ENCODE measurements at regions not wholly inside any gene's neighbourhood (a gene's known extent, or its start where the extent isn't known, plus 50 kb on each side); places are given as distances from the start of the nearest gene placed in this dataset.
A peak's percentile ranks its signal among the peaks of the same experiment; 100 is the strongest.

- no peak for TF ChIP-seq CTCF (IDR thresholded peaks at IDR 0.05; ENCODE audit: low read length, missing control alignments)
- no peak for DNase-seq (ENCODE audit: low read depth)
- H3K4me3 ChIP-seq (replicated peaks; ENCODE audit: low read depth, low read length): no peak overlapping the region
Observed at GRCh38 chr2:5148392-5149085, 543.6 kb upstream of the SOX11 start.

GRCh38 chr2:5150871-5151270, 541.3 kb upstream of the SOX11 start:
- H3K4me3 ChIP-seq (replicated peaks; ENCODE audit: low read depth, low read length): no peak overlapping the region
- no peak for DNase-seq (ENCODE audit: low read depth)
- TF ChIP-seq CTCF (IDR thresholded peaks at IDR 0.05; ENCODE audit: low read length, missing control alignments): no peak

GRCh38 chr2:5164776-5165525, 527.2 kb upstream of the SOX11 start:
- no peak for TF ChIP-seq CTCF (IDR thresholded peaks at IDR 0.05; ENCODE audit: low read length, missing control alignments)
- peak; percentile 45 for DNase-seq (ENCODE audit: low read depth)
- no peak overlapping the region for H3K4me3 ChIP-seq (replicated peaks; ENCODE audit: low read depth, low read length)

GRCh38 chr2:5172923-5173322, 519.3 kb upstream of the SOX11 start:
- no peak for DNase-seq (ENCODE audit: low read depth)

GRCh38 chr2:5173876-5174535, 518.2 kb upstream of the SOX11 start:
- H3K4me3 ChIP-seq (replicated peaks; ENCODE audit: low read depth, low read length): no peak overlapping the region
- TF ChIP-seq CTCF (IDR thresholded peaks at IDR 0.05; ENCODE audit: low read length, missing control alignments): no peak
- no peak for DNase-seq (ENCODE audit: low read depth)

More at GRCh38 chr2:5172923-5173322, 519.3 kb upstream of the SOX11 start:
- no peak overlapping the region for H3K4me3 ChIP-seq (replicated peaks; ENCODE audit: low read depth, low read length)
- TF ChIP-seq CTCF (IDR thresholded peaks at IDR 0.05; ENCODE audit: low read length, missing control alignments): no peak

GRCh38 chr2:5175231-5175630, 517.0 kb upstream of the SOX11 start:
- no peak overlapping the region for H3K4me3 ChIP-seq (replicated peaks; ENCODE audit: low read depth, low read length)
- no peak for TF ChIP-seq CTCF (IDR thresholded peaks at IDR 0.05; ENCODE audit: low read length, missing control alignments)
- DNase-seq (ENCODE audit: low read depth): no peak

All from fibroblast of pulmonary artery (primary cell).